Pancreas (tissue), 10 donors: ENCODE measurements at regions not wholly inside any gene's neighbourhood (a gene's known extent, or its start where the extent isn't known, plus 50 kb on each side); places are given as distances from the start of the nearest gene placed in this dataset.

Experiments
- ATAC-seq, 4 donors: fragments of 200-7000 bp; cut with Tn5 transposase; one replicate each; pipeline versions ENCODE4 v1.8.0 to v1.9.1; 2020; ENCODE audit warnings: mild to moderate bottlenecking in 4 of 4, moderate library complexity in 4 of 4
- DNase-seq, 6 donors: peaks; one replicate each; pipeline ENCODE4 v3.0.0-alpha.2; 2020
- FAIRE-seq: peaks from 2 replicates; lab custom pipeline; 2012; peaks lifted over from hg19 to GRCh38; lab: Jason Lieb, UNC
- H3K27ac ChIP-seq, 4 donors: fragments of 200-600 bp; sonication (generic); 1 replicate in 3 of 4; 2 replicates in 1 of 4; pipeline versions ENCODE4 v1.5.0 to v1.8.0; 2020
- H3K27me3 ChIP-seq, 4 donors: fragments of 200-600 bp; one replicate each; pipeline ENCODE4 v1.8.0; 2021
- H3K36me3 ChIP-seq, 3 donors: fragments of 200-600 bp; sonication (generic) in 1 of 3; one replicate each; pipeline versions ENCODE4 v1.5.0 to v1.8.0; 2020 to 2021
- H3K4me1 ChIP-seq, 3 donors: fragments of 200-600 bp; one replicate each; pipeline ENCODE4 v1.8.0; 2021
- H3K4me3 ChIP-seq, 4 donors: fragments of 200-600 bp; sonication (generic) in 2 of 4; one replicate each; pipeline versions ENCODE4 v1.5.0 to v1.8.0; 2020 to 2021
- H3K9me3 ChIP-seq, 4 donors: fragments of 200-600 bp; one replicate each; pipeline ENCODE4 v1.8.0; 2021
- WGBS, 2 donors: extraction: QIAGEN DNeasy Blood & Tissue Kit; methylation state at CpG; one replicate each; pipeline ENCODE4 v1.1.7; 2013; 5-methylcytosine and 5-hydroxymethylcytosine counted together
- intact Hi-C, 3 donors: fragments of 100-400 bp; cut with DNase I; formaldehyde crosslinking; loops; one replicate each; pipeline versions ENCODE4 v1.11.1 to v1.14.2; 2022
- TF ChIP-seq, protein P1 (sequence below), 4 donors: fragments of 200-600 bp; sonication (generic) in 3 of 4; IDR thresholded peaks; one replicate each; pipeline versions ENCODE4 v1.5.0 to v1.8.0; 2021; ENCODE audit warnings: antibody characterized with exemption in 4 of 4
- donor health status: healthy with polysubstance abuse.
- donor health status: DM: no; HTN: no; CAD: no; lungs with moderate emphysema.
- donor health status: DM: no; HTN: no; CAD: no.
- donor health status: control.
- donor health status: control.
- donor health status: Bipolar disorder and iron deficiency.
- donor health status: DM: yes; HTN: yes; CAD: no.
- donor health status: DM: no; HTN: no; CAD: no.
- donor health status: DM: no; HTN: no; CAD: no.
- donor health status: DM: yes; HTN: yes; CAD: no.

DNA sequence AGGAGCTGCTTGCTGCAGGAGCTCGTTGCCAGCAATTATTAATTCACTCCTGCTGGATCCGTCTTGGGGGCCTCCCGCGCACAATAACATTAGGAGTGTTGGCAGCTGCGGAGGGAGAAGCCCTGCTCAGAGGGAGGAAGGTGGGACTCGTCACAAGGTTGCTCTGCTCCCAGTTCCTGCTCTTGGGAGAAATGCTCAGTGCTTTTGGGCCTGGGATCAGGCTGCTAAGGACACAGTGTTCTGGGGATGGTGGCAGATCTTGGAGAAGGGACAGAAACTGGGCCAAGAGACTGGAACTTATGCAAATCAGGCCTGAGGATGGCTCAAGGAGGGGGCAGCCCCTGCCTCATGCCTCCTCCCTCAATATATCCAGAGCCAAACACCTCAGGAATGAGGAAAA, 78.9 kb upstream of the OLFM4 start:
- Histone ChIP-seq H3K4me1 (no peaks in the 10 kb centered on the region), H3K36me3 (no peaks in the 10 kb centered on the region), H3K27me3 (no peaks in the 10 kb centered on the region), H3K27ac (no peak overlapping the region), H3K4me3 (no peak overlapping the region), H3K9me3 (no peaks in the 10 kb centered on the region)
- ATAC-seq (peak in 1 of 4 donors; percentile 35), FAIRE-seq (no peak), DNase-seq (no peak)
- TF ChIP-seq, protein P1, sequence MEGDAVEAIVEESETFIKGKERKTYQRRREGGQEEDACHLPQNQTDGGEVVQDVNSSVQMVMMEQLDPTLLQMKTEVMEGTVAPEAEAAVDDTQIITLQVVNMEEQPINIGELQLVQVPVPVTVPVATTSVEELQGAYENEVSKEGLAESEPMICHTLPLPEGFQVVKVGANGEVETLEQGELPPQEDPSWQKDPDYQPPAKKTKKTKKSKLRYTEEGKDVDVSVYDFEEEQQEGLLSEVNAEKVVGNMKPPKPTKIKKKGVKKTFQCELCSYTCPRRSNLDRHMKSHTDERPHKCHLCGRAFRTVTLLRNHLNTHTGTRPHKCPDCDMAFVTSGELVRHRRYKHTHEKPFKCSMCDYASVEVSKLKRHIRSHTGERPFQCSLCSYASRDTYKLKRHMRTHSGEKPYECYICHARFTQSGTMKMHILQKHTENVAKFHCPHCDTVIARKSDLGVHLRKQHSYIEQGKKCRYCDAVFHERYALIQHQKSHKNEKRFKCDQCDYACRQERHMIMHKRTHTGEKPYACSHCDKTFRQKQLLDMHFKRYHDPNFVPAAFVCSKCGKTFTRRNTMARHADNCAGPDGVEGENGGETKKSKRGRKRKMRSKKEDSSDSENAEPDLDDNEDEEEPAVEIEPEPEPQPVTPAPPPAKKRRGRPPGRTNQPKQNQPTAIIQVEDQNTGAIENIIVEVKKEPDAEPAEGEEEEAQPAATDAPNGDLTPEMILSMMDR (IDR thresholded peaks at IDR 0.05), result no peak
- intact Hi-C loops, result no loop called here
- WGBS, 2 donors, result 65 to 71% methylated on average over 6 of the region's 6 CpGs

DNA sequence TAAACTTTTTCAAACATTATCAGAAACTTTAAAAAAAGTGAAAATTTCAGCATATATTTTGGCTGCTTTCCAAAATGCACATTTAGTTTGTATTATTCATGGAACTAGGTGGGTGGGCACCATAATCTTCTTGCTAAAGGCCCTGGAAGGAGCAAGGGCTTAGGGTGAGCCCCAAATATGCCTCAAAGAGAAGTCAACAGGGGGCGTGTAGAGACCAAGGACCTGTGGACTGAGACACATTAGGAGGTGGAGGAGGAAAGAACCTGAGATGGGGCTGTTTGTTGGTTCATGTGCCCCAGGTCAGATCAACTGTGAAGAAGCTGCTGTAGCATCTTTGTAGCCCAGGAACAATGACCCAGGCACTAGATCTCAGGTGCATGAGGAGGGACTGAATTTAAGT, 79.6 kb upstream of the OLFM4 start:
- Histone ChIP-seq H3K27ac (no peak overlapping the region), H3K4me1 (no peaks in the 10 kb centered on the region), H3K4me3 (no peak overlapping the region), H3K9me3 (no peaks in the 10 kb centered on the region), H3K36me3 (no peaks in the 10 kb centered on the region), H3K27me3 (no peaks in the 10 kb centered on the region)
- no peak for FAIRE-seq
- TF ChIP-seq, protein P1 (IDR thresholded peaks at IDR 0.05), result no peak
- 41 to 48% methylated on average over 1 of the region's 1 CpG for WGBS, 2 donors
- no peak for DNase-seq
- ATAC-seq, result peak in 1 of 4 donors; percentile 70
- intact Hi-C loops, result no loop called here

DNA sequence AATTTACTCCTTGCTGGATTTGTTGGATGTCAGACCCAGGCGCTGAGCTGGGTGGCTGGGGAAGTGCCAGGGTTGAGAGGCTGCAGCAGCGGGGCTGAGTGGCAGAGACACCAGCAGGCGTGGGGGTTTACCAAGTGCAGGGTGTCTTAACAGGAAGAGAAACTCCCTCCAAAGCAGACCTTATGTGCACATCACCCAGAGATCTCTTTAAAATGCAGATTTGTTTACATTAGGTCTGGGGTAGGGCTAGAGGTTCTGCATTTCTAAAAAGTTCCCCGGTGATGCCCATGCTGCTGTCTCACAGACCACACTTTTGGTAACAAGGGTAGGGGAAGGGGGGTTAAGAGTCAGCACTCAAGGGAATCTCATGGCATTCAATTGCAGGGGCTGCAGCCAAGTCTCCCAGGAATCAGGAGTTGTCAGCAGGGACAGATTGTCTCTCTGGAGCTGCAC, 80.7 kb upstream of the OLFM4 start:
- H3K9me3 ChIP-seq, result no peaks in the 10 kb centered on the region
- no peak for FAIRE-seq
- no peak overlapping the region for H3K4me3 ChIP-seq
- TF ChIP-seq, protein P1 (IDR thresholded peaks at IDR 0.05), result no peak
- intact Hi-C loops, result no loop called here
- no peak for DNase-seq
- H3K27me3 ChIP-seq, result no peaks in the 10 kb centered on the region
- peak in 1 of 4 donors; percentile 57 for ATAC-seq
- no peaks in the 10 kb centered on the region for H3K4me1 ChIP-seq
- 36 to 46% methylated on average over 4 of the region's 4 CpGs for WGBS, 2 donors
- no peak overlapping the region for H3K27ac ChIP-seq
- no peaks in the 10 kb centered on the region for H3K36me3 ChIP-seq

DNA sequence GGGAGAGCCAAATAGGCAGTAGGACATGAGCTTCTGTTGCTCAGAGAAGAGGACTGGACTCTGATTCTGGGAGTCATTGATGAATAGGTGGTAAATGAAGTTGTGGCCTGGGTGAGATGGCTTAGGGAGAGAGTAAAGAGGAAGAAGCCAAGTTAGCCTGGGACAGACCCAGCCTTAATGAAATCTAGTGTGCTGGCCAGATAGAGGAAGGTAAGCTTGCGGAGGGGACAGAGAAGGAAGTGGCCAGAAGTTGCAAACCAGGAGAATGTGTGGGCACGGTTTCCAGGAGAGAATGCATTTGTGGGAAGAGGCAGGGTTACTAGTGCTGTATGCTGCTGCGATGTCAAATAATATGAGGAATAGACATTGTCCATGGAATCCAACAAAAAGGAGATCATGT, 83.3 kb upstream of the OLFM4 start:
- Histone ChIP-seq H3K27me3 (no peaks in the 10 kb centered on the region), H3K4me3 (no peak overlapping the region), H3K36me3 (no peaks in the 10 kb centered on the region), H3K4me1 (no peaks in the 10 kb centered on the region), H3K27ac (no peak overlapping the region), H3K9me3 (no peaks in the 10 kb centered on the region)
- intact Hi-C loops, result no loop called here
- WGBS, 2 donors, result 52 to 78% methylated on average over 3 of the region's 3 CpGs
- TF ChIP-seq, protein P1 (IDR thresholded peaks at IDR 0.05), result no peak
- FAIRE-seq (no peak), ATAC-seq (peak in 1 of 4 donors; percentile 64), DNase-seq (no peak)

DNA sequence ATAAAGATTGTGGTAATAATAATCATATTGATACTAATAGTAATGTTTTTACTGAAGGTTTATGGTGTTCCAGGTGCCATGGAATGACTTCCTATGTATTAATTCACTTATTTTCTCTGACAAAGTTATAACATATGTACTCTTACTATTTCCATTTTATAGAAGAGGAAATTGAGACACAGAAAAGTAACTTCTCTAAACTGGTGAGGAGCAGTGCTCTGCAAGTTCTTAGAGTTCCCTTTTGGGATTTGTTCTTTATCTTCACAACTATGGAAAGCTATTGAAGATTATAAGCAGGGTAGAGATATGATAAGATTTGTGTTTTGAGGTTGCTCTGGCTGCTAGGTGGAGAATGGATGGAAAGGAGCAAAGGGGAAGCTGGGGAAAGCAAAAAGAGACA, 83.9 kb upstream of the OLFM4 start:
- intact Hi-C loops, result no loop called here
- FAIRE-seq (no peak), ATAC-seq (peak in 1 of 4 donors; percentile 39), DNase-seq (no peak)
- Histone ChIP-seq H3K9me3 (no peaks in the 10 kb centered on the region), H3K27ac (no peak overlapping the region), H3K4me3 (no peak overlapping the region), H3K27me3 (no peaks in the 10 kb centered on the region), H3K4me1 (no peaks in the 10 kb centered on the region), H3K36me3 (no peaks in the 10 kb centered on the region)
- TF ChIP-seq, protein P1 (IDR thresholded peaks at IDR 0.05), result no peak
